NCI-H2107 treated with DMSO at 0.1 percent for 48 hours (cell line): ENCODE measurements at regions not wholly inside any gene's neighbourhood (a gene's known extent, or its start where the extent isn't known, plus 50 kb on each side); places are given as distances from the start of the nearest gene placed in this dataset.
"Not testable (repeated sequence)": the region's sequence is repeated elsewhere in the genome, so short reads cannot be mapped to it uniquely, and the experiment has no call there.

ENCODE experiments used
- DNase-seq: peaks from one replicate; lab custom pipeline; 2025; ENCODE audit not compliant: unreplicated experiment; lab: John Stamatoyannopoulos, UW

DNA sequence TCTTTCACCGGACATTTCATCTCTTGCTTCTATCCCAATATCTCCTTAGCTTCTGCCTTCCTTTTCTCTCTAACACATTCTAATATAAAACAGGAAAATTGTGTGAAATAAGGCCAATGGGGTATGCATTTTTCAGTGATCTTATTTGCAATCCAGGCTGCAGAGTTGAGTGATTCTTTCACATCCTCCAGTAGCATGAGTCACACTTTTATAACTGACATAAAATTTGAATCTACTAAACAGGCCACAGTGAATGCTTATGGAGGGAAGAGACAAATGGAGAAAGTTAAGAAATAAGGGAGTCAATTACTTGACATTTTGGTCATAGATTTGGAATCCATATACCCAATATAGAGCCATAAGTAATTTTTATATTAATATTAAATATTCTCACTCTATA, 1037.0 kb upstream of the SPRY2 start:
- DNase-seq: no peak

- no peak for DNase-seq
Observed at GRCh38 chr13:81375709-81376108, 1034.8 kb upstream of the SPRY2 start.

- DNase-seq: not testable (repeated sequence)
Observed at GRCh38 chr13:81362711-81363110, 1021.8 kb upstream of the SPRY2 start.

DNA sequence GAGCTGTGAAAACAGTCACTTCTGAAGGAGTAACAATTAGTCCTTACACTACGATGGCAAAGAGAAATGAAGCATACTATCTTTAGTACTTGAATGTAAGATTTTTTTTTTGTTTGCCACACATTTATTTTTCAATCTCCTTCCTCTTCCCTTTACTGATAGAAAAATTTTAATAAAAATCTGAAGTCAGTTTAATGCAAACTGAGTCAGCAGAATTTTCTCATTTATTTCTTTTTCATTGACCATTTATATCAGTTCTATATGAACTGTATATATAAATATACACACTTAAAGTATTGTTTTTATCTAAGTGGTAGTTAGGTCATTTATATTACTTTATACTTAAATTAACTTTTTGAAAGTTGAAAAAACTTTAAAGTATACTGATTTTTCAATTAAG, 1009.1 kb upstream of the SPRY2 start:
- no peak for DNase-seq

DNA sequence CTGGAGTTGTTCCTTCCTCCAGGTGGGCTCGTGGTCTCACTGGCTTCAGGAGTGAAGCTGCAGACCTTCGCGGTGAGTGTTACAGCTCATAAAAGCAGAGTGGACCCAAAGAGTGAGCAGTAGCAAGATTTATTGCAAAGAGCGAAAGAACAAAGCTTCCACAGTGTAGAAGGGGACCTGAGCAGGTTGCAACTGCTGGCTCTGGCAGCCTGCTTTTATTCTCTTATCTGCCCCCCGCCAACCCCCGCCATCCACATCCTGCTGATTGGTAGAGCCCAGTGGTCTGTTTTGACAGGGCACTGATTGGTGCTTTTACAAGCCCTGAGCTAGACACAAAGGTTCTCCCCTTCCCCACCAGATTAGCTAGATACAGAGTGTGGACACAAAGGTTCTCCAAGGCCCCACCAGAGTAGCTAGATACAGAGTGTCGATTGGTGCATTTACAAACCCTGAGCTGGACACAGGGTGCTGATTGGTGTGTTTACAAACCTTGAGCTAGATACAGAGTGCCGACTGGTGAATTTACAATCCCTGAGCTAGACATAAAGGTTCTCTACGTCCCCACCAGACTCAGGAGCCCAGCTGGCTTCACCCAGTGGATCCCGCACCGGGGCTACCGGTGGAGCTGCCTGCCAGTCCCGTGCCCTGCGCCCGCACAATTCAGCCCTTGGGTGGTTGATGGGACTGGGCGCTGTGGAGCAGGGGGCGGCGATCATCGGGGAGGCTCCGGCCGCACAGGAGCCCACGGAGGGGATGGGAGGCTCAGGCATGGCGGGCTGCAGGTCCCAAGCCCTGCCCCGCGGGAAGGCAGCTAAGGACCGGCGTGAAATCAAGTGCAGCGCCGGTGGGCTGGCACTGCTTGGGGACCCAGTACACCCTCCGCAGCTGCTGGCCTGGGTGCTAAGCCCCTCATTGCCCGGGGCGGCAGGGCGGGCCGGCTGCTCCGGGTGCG, 999.5 kb upstream of the SPRY2 start:
- DNase-seq: not testable (repeated sequence)

DNA sequence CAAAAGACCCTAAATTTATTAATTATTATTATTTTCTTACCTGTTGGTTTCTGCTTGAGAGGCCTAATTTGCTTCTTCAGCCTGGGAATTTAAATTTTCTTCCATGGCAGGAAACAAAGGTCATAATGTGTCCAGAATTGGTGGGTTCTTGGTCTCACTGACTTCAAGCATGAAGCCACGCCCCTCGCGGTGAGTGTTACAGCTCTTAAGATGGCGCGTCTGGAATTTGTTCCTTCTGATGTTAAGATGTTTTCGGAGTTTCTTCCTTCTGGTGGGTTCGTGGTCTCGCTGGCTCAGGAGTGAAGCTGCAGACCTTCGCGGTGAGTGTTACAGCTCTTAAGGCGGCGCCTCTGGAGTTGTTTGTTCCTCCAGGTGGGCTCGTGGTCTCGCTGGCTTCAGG, 998.7 kb upstream of the SPRY2 start:
- DNase-seq: not testable (repeated sequence)

GRCh38 chr13:81334481-81334880, 993.6 kb upstream of the SPRY2 start:
- DNase-seq: no peak

- peak; percentile 22 for DNase-seq
Observed at GRCh38 chr13:81326913-81327312, 986.0 kb upstream of the SPRY2 start.

DNA sequence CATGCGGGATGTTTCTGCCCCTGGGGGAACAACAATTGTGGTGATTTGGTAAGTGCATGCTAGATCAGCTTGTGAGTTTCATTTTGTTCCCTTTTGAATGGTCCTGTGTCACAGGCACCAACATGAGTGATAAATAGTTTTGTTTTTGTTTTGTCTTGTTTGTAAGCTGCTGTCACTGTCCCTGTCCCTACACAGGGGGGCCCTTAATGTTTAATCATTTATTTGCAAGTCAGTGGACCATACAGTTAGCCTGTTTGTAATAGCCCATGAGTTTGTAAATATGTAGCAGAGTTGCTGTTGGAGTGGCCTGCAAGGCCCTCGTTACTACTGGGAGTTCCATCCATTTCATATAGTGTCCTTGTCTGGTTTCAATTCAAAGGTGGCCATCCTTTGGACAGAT, 979.6 kb upstream of the SPRY2 start:
- DNase-seq: no peak

DNA sequence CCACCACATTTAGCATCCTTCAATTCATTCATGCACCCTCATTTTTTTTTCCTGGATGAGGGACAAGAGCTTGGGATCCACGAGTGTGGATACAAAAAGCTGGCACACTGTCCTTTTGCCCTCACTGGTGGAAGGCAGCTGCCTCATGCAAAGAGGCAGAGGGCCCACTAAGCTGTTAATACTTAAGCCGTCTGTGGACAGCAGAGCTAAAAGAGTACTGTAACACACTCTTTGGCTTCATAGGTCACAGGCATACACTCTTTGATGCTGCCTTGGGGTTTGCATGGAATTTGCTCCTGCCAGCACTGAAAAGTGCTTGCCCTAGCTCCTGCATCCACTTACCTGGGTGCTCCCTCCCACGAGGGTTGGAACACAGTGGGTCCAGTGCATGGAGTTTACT, 978.4 kb upstream of the SPRY2 start:
- no peak for DNase-seq

DNA sequence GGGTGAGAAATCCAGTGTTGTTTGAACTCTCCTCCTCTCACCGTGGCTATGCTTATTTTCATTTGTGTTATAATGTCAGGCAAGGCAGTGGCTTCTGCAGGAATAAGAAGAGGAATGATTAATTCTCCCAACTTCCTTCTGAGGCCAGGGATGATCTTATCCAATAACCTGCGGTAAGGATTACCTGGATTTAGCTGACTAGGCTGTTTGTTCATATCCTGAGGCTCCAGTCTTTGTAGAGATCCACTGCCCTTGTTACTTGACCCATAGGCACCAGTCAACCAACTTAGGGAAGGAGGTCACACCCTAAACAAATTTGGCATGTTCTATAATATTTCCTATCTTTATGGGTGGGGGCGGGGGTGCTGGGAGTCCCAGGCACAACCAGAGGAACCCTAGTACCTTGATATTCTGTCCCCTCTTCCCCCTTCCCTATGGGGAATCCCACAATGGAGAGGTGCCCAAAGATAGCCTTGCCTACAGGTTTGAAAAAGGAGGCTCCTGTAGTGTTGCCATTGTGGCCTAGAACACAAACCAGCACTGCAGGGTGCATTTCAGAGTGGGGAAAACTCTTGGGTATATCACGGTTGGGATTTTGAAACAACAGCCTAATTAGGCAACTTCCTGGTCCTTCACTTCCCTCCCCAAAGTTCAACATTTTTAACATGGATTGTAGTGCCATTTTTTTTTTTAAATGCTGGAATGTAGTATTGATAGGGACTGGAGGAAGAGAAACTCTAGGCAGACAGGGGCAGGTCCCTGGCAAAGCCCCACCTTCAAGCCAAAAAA, 977.5 kb upstream of the SPRY2 start:
- DNase-seq: no peak

DNA sequence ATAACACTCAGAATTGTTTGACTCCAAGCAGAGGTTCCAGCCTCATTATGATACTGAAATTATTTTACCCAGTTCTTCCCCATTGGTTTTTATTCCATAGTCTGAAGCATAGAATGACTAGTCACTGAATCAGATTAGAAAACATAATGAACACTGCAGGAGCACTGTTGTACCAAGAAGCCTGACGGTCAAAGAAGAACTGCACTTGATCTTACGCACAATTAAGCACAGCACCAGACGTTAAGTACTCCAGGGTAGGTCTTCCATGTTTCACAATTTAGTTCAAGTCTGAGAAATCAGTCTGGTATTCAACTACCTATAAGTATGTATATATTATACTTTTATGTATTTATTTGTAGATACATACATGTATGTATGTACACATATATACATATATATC, 973.5 kb upstream of the SPRY2 start:
- no peak for DNase-seq

DNA sequence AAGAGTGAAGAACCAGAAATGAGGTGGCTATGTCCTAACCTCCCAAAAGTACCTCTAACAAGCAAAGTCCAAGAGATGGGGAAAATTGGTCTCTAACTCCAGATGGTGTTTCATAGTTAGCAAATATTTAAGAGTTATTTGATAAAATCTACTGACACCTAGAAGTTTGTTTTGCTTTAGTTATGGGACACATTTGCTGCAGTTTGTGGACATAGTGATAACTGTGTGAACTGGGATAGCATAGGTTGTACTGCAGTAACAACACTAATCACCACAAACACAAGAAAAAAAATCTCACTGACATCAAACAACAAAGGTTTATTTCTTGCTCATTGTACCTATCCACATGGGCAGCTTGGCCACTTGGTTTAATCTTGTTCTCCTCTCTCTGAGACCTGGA, 965.0 kb upstream of the SPRY2 start:
- DNase-seq: no peak

GRCh38 chr13:81304121-81304659, 963.3 kb upstream of the SPRY2 start:
- DNase-seq: no peak

DNA sequence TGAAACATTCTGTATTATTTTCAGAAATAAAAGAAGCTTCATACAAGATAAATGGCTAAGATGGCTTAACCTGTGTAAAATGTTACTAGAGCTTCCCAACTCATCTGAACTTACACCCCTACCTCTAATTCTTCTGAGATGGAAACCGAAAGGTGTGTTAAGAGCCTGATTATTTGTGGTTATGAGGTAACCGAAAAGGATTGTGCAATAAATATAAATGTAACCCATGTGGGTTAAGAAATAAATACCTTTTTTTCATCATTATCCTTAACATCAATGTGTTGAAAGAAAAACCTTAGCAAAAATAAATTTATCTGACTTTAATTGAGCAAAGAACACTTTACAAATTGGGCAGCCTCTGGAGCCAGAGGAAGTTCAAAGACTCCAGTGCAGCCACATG, 961.8 kb upstream of the SPRY2 start:
- no peak for DNase-seq

- DNase-seq: no peak
Observed at GRCh38 chr13:81302125-81302524, 961.2 kb upstream of the SPRY2 start.

DNA sequence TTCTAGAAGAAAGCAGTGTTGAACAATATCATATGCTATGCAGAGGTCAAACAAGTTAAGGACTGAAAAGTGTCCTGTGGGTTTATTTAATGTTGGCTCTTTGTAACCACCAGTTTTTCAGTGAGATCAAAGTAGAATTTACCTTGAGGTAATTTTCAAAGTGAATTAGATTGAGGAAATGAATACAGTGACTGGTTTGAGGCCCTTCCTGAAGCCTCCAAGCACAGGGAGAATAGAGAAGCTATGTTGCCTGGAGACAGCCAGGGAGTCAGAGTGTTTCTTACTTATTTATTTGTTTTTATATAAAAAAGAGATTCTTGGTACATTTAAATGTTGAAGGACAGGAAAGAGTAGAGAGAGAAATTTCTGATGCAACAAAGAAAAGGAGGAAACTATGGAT, 954.3 kb upstream of the SPRY2 start:
- DNase-seq: no peak

GRCh38 chr13:81293594-81294164, 952.8 kb upstream of the SPRY2 start:
- no peak for DNase-seq

- DNase-seq: no peak
Observed at GRCh38 chr13:81283561-81283960, 942.6 kb upstream of the SPRY2 start.

DNA sequence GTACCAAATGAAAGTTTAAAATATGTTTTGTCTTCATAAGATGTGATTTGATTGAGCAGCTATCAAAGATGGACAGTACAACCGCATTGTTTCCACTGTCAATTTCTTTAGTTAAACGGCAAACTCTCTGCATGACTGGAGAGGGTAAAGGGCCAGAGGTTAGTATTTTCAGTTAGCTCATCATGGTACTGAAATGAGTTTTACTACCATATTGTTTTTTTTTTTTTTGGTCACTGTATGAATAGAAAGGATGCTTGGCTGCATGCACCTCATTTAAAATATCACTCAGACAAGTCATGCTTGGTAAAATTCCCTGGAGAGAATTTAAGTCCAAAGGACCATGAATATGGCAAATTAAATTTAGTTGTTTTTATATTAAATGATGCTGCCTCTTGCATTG, 942.1 kb upstream of the SPRY2 start:
- DNase-seq: no peak

GRCh38 chr13:81275666-81276258, 934.8 kb upstream of the SPRY2 start:
- DNase-seq: no peak
